ENCODE measurements at regions not wholly inside any gene's neighbourhood (a gene's known extent, or its start where the extent isn't known, plus 50 kb on each side); places are given as distances from the start of the nearest gene placed in this dataset.

DNA sequence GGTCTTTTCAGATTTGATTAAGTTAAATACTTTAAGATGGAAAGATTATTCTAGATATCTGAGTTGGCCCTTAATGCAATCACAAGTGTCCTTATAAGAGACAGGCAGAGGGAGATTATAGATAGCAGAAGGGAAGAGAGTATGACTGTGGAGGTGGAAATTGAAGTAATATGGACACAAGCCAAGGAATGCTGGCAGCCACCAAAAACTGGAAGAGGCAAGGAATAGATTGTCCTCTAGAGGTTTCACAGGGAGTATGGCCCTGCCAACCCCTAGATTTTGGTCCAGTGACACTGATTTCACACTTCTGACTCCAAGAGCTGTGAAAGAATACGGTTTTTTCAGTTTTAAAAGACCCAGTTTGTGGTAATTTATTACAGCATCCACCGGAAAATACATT lies 1498.7 kb upstream of the CADM2 start:
- TF ChIP-seq CTCF (IDR thresholded peaks at IDR 0.05 in 2 of 3, conservative IDR thresholded peaks at IDR 0.05 in 1 of 3; ENCODE audit: borderline replicate concordance in 1 of 3, insufficient read depth in 1 of 3, low read depth in 2 of 3, low read length in 2 of 3), result no peak
- TF ChIP-seq, protein P1, sequence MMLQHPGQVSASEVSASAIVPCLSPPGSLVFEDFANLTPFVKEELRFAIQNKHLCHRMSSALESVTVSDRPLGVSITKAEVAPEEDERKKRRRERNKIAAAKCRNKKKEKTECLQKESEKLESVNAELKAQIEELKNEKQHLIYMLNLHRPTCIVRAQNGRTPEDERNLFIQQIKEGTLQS (IDR thresholded peaks at IDR 0.05), result no peak
- TF ChIP-seq, protein P2, sequence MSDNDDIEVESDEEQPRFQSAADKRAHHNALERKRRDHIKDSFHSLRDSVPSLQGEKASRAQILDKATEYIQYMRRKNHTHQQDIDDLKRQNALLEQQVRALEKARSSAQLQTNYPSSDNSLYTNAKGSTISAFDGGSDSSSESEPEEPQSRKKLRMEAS (IDR thresholded peaks at IDR 0.05), result no peak
